Fibroblast of skin of right quadriceps (primary cell): ENCODE measurements at regions not wholly inside any gene's neighbourhood (a gene's known extent, or its start where the extent isn't known, plus 50 kb on each side); places are given as distances from the start of the nearest gene placed in this dataset.

Source experiments
- DNase-seq: peaks from one replicate; pipeline ENCODE4 v3.0.0-alpha.2; 2013

DNA sequence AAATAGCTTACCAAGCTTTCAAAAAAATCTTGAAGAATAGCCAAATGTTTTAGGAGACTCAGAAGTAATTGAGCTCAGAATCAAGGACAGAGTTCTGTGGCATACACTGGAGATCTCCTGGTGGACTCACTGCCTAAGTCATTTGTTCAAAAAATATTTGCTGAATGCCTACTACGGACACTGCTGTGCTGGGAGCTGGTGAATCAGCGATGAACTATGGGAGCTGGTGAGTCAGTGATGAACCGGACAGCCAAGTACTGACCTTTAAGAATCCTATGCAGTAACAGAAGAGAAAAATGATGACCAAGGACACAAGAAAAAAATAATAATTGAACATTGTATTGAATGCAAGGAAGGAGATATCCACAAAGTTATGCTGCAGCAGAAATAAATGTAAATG is 717.9 kb upstream of the CXADR start:
- peak; percentile 78 for DNase-seq

DNA sequence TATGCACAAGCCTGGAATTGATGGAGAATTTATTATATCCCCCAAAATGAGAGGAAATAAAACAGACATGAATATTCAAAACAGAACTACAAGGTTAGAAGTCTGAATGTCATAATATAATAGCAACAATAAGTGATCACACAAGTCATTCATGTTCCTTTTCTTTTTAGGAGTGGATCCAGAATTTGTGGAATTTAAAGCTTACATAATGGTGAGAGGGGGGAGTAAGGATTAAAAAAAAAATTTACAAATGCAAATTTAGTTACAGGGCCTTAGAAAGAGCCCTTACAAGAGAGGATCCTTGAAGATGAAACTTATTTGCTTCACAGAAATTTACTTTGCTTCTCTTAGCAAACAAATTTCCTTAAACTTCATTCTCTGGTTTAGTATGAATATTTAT is 716.1 kb upstream of the CXADR start:
- no peak for DNase-seq

DNA sequence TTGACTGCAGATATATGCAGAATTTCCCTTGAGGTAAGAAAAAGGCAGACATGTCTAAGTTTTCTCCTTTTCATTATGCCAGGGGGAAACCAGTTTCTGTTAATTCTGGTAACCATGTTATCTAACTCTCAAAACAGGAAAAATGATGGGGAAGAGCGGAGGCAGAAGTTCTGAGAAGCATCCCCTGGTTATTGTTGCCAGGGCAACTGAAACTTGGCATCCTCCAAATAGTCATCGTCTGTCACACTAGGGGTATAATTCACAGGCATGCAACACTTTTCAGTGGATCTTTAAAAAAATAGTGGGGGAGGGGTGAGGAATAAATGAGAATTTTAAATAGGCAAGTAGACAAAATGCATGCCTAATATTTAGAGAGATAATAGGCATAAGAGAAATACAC is 715.3 kb upstream of the CXADR start:
- no peak for DNase-seq

DNA sequence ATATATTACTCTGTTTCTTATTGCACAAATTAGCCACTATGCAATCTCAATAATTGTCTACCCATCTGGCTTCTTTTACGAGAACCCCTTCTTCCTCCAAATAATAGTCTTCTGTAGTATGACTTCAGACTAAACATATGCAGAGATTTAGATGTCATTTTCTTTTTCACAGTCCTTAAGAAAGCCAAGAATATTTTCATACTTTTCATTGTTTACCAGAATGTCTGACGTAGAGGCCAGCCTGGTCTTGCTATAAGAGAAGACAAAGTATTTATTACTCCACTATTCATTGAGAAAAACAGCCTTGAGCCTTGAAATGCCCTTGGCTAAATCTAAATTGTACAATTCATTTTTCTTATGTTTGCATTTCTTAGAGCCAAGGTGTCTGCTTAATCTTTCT is 714.9 kb upstream of the CXADR start:
- no peak for DNase-seq

DNA sequence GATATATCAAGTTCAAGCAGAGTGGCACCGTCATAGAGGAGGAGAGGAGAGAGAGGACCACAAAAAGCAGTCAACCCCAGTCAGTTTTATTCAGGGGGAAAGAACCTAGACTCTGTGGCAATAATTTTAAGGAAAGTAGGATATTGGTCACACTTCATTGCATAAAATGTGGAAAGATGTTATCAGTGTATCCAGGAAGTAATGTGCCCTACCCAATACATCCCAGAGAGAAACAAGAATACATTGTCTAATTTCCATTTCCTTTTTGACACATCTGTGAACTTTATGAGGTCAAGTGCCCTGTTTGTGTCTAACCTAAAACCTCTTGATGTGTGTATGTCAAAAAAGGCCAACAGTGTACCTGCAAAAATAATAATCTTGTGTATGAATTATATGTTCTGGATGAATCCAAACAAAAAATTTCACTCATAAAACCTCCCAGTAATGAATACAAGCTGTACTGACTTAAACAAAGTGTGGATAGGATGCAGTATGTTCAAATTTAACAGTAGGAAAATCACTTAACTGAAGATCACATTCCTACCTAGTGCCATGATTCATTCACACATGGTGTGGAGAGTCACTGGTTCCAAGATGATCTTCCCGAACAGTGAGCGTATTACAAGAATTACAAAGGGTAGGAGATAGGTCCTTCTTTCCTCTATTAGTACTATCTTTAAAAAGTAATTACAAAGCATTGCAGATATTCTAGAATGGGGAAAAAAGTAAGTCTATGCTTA is 712.1 kb upstream of the CXADR start:
- no peak for DNase-seq

DNA sequence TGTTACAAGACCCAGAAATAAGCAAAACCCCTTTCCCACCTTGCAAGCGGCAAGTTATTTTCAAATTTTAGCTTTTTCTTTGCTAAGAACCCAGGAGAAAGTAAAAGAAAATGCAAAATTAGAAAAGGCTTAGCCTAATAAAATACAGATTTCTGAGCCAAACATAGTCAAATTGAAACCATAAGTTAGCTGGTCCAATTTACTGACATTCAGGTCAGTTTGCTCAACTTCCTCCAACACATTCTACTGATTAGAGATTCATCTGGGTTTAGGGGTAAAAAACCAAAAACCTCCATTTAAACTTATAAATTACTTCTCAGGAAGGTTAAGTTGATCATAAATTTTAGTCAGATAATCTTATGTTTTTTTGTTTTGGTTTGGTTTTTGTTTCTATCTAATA is 701.8 kb upstream of the CXADR start:
- no peak for DNase-seq

DNA sequence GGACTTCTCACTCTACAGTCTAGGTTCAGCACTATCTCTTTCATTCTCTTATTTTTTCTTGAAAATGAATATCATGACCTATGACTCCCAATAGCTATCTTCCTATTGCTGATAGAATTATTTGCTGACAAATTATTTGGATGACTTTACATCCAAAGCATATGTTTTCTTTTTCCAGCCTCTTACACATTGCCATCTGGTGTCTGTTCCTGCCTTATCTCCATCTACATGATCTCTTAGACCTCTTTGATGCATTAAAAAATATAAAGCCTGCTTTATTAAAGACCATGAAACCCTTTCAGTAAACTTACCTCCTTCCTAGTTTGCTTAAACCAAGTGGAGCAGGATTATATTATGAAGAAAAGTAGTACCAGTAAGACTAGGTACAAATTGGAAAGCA is 700.9 kb upstream of the CXADR start:
- DNase-seq, result no peak

DNA sequence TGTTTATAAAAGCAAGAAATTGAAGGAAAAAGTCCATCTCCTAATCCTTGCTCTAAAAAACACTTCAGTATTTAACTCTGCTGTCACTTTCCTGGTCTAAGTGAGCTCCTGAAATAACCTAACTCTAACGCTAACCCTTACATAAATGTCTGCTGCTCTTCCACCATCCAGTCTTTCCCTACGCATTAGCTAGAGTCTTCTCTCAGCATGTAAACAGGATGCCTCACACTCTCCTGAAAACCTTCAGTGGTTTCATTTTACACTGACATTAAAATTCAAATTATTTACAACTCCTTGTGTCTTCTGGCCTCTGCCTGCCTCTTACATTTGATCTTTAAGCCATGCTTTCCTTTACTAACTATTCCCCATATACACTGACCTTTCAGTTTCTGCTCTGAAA is 697.6 kb upstream of the CXADR start:
- DNase-seq, result no peak

DNA sequence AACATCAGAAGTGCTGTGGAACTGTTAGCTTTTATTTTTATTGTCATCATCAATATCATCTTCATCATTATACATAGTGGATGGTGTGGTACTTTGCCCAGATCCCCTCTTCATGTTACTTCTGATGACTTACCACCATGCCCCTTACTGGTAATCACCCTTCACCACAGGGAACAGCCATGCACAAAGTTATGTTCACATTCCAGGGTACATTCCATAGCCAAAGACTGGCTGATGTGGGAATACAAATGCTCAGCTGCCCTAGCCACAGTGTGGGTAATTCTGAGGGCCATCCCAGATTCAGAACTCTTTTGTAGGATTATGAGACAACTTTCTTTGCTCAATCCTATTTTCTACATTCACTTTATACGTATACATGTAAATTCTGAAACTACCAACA is 691.3 kb upstream of the CXADR start:
- DNase-seq, result peak; percentile 8

DNA sequence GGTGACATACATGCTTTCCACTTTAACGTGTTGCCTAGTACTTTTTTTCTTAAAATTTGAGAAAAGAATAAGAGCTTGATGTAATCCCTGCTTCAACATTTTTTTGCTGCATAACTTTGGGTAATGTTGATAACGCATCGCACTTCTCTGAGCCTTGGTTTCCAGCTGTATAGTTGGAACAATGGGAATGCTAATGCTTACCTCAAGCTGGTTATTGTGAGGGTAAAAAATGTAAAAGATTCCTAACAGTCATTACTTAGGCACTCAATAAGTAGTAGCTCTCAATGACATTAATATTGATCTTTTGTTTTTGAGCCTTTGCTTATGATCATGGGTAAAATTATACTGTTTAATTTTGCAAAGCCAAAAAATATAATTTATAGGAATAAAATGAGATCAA is 683.3 kb upstream of the CXADR start:
- DNase-seq, result no peak

DNA sequence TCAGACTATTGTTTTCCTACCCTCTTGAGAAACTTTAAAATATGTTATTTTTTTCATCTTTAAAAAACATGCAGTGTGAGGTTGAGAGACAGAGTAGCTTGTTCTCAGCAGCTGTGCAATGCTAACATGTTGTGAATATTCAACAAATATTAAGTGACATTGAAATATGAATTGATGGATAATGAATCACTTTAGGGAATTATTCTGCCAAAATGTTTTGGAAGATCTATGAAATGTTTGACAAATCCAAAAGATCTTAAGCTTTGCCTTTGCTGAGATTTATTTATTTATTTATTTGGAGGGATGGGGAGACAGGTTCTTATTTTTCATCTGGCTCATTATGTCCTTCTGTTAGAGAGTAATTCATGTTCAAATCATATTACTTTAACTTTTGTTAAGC is 680.1 kb upstream of the CXADR start:
- DNase-seq, result no peak

DNA sequence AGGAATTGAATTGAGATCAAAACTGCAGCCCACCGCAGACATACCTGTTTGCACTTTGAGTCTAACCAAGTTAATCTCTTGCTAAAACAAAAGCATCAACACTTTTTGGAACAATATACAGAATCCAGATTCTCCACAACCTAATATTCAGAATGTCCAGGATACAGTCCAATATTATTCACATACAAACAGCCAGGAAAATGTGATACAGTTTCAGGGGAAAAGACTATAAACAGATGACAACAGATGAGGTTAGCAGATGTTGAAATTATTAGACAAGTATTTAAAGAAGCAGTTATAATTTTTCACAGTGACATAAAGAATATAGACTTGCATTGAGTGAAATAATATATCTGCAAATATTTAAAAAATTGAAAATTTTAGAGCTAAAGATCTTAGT is 678.1 kb upstream of the CXADR start:
- DNase-seq, result no peak

DNA sequence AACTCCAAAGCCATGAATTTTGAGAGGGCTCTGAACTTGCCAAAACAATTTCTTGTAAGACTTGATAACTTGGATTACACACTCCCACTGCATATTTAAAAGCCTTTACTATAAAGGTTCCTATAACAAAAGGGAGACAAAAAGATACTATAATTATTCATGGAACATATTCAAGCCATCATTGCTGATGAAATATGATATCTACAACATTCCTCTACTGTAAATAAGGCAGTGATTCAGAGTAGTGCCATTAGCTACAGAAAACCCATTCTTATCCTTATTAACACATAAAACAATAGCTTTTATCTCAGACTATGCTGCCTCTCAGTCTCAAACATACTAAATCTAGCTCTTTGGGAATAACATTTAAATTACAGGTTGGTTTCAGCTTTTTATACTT is 675.5 kb upstream of the CXADR start:
- DNase-seq, result peak; percentile 29

DNA sequence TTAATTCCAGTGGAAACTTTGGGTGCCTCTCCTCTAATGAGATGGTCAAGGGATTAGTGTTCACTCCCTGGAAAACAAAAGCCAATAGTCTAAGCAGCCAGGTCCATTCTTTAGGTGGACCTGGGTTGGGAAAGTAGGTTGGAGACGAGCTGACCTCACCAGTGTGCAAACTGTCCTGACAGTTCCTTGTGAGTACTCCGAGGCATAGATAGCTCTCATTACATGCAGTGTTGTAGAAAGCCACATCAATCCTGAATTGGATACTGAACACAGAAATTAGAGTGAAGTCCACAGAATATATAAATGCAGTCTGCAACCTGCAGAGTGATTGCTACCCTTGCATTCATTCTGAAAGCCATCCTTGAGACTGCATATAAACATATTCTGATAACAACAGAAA is 675.1 kb upstream of the CXADR start:
- no peak for DNase-seq

DNA sequence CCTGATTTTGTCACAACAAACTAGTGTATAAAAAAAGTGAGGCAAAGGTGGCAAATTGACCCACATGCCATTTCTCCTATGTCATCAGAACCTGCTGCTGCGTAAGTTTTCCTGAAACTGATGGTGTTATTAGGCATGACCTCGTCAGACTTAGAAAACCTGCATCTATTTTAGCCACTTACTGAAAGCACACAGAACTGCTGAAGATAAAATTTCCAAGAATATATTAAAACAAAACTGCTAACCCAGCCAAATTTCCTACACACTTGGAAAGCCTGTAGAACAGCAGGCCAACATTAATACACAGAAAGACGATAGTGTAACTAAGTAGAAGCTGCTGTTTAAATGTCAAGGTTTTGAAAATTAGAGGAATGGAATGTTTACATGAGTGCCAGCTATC is 674.5 kb upstream of the CXADR start:
- DNase-seq, result no peak

DNA sequence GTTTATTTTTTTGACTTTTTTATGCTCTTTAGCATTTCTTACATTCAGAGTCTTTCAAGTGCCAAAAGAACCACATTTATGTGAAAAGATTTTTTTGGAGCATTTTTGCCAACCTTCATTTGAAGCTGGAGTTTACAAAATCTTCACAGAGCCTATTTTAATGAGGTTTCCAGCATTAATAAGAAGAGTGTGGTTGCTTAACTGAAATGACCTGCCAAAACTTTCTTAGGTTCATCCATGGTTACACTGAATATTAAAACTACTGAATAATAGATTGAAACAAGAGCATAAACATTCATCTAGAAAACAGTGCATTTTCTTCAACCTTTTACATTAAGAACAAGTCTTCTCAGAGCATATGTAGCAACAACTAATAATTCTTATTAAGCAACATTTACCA is 672.3 kb upstream of the CXADR start:
- no peak for DNase-seq

DNA sequence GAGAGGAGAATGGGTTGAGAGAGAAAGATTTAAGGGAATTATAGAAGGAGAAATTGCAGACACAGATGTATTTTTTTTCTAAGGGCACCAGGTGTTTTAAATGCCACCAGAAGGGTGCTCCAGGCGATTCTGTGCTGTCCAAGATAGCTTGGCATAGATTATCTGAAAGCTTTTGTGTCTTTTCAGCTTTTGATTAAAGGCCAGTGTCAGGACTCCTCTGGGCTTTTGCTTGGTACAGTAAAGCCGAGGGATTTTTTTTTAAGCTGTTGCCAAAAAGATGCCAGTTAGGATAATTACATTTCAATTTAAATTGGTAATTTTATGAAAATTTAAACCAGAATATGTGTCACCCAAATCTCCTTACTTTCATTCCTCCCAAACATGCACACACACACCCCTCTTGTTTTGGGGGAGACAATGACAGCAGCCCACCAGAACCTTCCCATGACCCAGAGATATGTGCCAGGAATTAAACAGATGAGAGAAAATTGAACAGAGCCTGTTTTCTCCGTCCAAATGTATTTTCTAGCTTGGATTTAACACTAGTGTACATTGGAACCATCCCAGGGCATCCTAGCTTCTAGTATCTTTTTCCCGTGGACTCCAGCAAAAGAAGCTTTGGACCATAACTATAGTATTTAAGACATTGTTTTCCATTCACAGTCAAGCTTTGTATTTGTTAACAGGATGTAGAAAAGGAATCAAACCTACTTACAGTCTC is 670.7 kb upstream of the CXADR start:
- DNase-seq, result no peak

DNA sequence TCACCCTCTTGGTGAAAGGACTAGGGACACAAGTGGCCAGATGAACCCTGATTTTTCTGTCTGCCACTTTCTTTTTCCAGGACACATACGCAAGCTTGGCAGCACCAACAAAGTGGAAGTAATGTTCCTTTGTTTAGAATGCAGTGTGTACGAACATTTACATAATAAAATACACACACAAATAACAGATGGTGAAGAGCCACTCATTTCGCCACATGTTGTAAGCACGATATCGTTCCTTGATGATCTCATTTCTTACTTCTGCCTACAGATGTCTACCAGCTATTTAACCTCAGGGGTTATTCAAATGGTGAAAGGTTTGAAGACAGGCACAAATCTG is 670.2 kb upstream of the CXADR start:
- DNase-seq, result no peak

DNA sequence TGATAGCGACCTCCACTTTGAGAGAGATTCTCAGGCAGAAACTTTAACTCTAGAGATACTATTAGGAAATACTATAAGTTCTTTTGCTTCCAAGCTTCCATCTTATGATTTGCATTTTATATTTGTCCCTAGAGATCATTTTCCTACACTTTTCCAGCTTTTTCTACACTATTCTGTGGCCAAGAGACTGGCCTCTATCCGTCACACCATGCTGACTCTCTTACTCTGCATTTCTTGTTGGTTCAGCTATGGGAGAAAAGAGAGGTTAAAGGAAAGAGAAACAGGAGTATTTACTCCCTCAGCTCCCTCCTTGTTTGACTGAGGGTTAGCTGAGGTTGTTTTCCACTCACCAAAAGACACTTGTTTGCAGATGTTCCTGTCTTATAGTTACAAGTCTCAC is 665.6 kb upstream of the CXADR start:
- DNase-seq, result no peak

DNA sequence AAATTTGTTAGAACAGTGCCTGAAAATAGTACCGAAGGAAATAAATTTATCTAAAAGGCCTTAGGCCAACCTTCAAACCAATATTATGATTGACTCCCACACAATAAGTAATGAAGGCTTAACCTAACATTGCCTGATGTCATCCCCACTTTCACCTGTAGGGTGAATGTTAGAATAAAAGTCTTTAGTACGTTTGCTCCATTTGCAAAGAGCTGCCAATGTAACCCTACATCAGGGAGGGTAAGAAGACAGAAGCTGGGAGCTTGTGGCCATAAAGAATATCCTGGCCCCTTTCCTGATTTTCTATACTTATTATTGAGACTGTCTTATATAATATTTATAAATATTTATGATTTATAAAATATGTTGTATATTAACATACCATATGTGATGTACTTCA is 661.8 kb upstream of the CXADR start:
- DNase-seq, result no peak

DNA sequence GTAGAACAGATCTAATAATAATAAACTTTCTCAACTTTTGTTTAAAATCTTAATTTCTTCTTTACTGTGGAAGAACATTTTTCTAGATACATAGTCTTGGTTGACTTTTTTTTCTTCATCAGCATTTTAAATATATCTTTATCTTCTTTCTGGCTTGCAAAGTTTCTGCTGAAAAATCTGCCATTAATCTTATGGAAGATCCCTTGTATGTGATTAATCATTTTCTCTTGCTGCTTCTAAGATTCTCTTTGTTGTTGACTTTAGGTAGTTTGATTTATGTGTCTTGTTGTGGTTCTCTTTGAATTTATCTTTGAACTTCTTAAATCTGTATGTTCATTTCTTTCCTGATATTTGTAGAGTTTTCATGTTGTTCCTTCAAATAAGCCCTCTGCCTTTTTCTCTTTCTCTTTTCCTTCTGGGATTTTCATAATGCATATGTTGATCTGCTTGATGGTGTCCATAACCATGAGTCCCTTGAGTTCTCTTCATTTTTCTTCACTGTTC is 657.6 kb upstream of the CXADR start:
- no peak for DNase-seq

DNA sequence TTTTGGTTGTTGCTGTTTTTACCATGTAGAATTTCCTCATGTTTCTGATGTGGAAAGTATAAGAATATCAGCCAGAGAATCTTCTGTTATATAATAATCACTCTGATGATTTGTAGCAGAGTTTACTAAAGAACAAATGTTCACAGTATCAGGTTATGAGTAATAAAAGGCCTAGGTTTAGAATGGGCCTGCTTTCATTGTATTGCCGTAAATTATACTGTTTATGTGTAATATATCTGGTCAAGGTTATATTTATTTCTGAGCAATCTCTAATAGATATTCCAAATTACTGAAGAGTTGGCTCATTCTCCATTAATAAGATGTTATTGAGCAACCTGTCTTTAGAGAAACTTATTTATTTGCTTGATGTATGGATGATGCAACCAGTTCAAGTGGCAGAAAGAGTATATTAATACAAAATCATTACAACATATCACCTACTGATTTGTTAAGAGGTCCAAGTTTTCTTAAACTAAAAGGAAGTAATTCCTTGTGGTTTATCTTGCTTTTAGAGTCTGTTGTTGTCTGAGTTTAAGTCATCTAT is 649.4 kb upstream of the CXADR start:
- no peak for DNase-seq

DNA sequence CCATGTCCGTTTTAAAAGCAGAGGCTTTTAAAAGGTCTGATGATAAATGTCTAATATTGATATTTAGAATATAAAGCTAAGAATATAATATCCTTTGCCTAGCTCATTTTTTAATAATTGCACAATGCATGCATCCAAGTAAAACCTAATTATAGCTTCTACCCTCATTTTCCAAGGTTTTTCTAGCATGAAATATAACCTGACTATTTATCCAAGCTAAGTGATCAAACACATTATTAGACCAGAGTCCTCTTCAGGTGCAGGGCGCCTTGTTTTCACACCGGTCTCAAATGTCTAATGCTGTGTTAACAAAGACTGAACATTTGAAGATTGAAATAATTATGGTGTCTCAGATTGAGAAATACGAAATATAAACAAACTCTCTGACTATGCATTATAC is 648.9 kb upstream of the CXADR start:
- DNase-seq, result no peak

DNA sequence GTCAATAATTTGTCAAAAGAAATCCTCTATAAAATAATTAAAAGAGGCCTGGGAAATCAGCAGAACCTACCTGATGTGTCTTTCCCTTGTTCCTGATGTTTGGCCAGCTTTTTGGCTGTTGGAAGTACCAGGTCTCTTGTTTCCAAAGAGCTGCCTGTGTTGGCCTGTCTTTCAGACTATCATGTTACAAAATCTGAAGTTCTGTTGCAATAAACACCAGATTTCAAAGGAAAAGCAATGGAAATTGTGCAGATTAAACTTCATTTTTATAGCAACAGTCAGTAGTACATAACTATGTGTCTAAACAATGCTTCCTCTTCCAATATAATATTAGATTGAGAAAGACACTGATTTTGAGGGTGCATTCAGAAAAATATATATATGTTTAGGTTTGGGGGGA is 647.2 kb upstream of the CXADR start:
- DNase-seq, result no peak

DNA sequence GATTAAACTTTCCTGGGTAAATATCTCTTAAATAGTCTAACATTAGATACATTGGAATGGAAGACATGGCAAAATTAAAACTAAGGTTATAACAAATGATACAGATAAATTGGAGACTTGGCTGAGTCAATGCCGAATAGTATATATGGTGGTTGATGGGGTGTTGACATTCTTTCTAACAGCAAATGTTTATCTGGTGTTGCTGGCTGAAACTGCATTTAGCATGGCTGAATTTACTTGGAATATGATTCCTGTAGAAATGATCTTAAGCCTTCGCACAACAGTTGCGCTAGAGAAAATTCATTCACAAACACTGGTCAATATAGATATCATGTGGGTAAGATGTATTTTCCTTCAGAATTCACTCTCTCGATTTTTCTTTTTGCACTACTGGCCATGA is 646.0 kb upstream of the CXADR start:
- DNase-seq, result no peak
